ENCODE measurements at regions not wholly inside any gene's neighbourhood (a gene's known extent, or its start where the extent isn't known, plus 50 kb on each side); places are given as distances from the start of the nearest gene placed in this dataset.

DNA sequence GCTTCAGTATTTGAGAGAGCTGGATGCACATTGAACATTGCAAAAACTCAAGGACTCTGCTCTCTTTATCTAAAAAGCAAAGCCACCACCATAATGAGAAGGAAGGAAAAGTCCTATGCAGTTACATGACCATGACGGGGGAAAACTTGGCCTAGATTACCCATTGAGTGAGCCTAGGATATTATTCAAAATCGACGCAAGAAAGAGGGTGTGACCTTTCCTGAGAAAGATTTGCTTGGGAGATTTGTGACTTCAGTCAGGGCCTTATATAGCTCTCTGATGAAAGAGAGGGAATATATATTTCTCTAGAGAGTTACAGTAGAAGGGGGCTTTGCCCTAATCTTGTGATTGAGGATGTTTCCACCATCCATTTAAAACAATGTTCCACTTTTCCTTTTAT, 153.0 kb upstream of the DPYD start:
- Histone ChIP-seq H4K20me1 (ENCODE audit: insufficient read depth) (no peaks in the 10 kb centered on the region), H3K9ac (no peak overlapping the region), H3K27me3 (ENCODE audit: insufficient read depth) (no peaks in the 10 kb centered on the region), H3K9me2 (no peaks in the 10 kb centered on the region), H3K9me3 (no peaks in the 10 kb centered on the region), H3K4me2 (no peak overlapping the region), H3K27ac (ENCODE audit: low read depth in 2 of 2, low read length in 1 of 2) (no peak overlapping the region), H3F3A (replicated peaks; ENCODE audit: insufficient read depth) (no peaks in the 10 kb centered on the region), H3K79me2 (ENCODE audit: insufficient read depth) (no peaks in the 10 kb centered on the region), H3K4me1 (ENCODE audit: control insufficient read depth in 1 of 2, insufficient read depth in 2 of 2, low read depth in 1 of 2, low read length in 1 of 2) (peaks cover 0 to 7% of the 10 kb centered on the region in 2 experiments; a peak in 1 of 4 replicates), H3K4me3 (ENCODE audit: low read depth in 2 of 2, low read length in 1 of 2) (no peak overlapping the region), H3K36me3 (replicated peaks in 1 of 2; ENCODE audit: control insufficient read depth in 1 of 2, insufficient read depth in 2 of 2, low read length in 1 of 2) (peaks cover 0 to 3% of the 10 kb centered on the region in 2 experiments), H2AFZ (ENCODE audit: low read depth) (no peak overlapping the region)
- no peak for DNase-seq
- ChIA-PET POLR2A (no interaction called here), CTCF (interaction anchor here (0.7 to 1.1 kb wide), 2 partner anchors 18 to 282 kb away, joined by 3 read pairs; no protein-coding TSS in a partner anchor)
- TF ChIP-seq ELF1 (IDR thresholded peaks at IDR 0.05), result no peak
- no peak for TF ChIP-seq EZH2phosphoT487 (IDR thresholded peaks at IDR 0.05; ENCODE audit: borderline replicate concordance, low read depth)
- no peak for TF ChIP-seq MAX (IDR thresholded peaks at IDR 0.05; ENCODE audit: low read depth)
- TF ChIP-seq FOXM1 (IDR thresholded peaks at IDR 0.05; ENCODE audit: low read depth), result no peak
- no peak for TF ChIP-seq MEF2A (IDR thresholded peaks at IDR 0.05; ENCODE audit: borderline replicate concordance, low read depth)
- TF ChIP-seq FOSL2 (IDR thresholded peaks at IDR 0.05; ENCODE audit: borderline replicate concordance, low read depth), result no peak
- no peak for TF ChIP-seq SIN3A (IDR thresholded peaks at IDR 0.05; ENCODE audit: borderline replicate concordance, low read depth, low read length)
- TF ChIP-seq TCF12 (IDR thresholded peaks at IDR 0.05), result no peak
- TF ChIP-seq, protein P1, sequence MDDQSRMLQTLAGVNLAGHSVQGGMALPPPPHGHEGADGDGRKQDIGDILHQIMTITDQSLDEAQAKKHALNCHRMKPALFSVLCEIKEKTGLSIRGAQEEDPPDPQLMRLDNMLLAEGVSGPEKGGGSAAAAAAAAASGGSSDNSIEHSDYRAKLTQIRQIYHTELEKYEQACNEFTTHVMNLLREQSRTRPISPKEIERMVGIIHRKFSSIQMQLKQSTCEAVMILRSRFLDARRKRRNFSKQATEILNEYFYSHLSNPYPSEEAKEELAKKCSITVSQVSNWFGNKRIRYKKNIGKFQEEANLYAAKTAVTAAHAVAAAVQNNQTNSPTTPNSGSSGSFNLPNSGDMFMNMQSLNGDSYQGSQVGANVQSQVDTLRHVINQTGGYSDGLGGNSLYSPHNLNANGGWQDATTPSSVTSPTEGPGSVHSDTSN (IDR thresholded peaks at IDR 0.05), result no peak
- TF ChIP-seq IRF3 (IDR thresholded peaks at IDR 0.05; ENCODE audit: low read depth, low read length), result no peak
- no peak for TF ChIP-seq POLR2AphosphoS5 (IDR thresholded peaks at IDR 0.05; ENCODE audit: low read depth, low read length)
- no peak for TF ChIP-seq CHD2 (IDR thresholded peaks at IDR 0.05; ENCODE audit: low read length, partially characterized antibody)
- no peak for TF ChIP-seq RFX5 (IDR thresholded peaks at IDR 0.05; ENCODE audit: low read length)
- WGBS (ENCODE audit: low lambda C conversion rate), result 87% methylated on average over 3 of the region's 3 CpGs

DNA sequence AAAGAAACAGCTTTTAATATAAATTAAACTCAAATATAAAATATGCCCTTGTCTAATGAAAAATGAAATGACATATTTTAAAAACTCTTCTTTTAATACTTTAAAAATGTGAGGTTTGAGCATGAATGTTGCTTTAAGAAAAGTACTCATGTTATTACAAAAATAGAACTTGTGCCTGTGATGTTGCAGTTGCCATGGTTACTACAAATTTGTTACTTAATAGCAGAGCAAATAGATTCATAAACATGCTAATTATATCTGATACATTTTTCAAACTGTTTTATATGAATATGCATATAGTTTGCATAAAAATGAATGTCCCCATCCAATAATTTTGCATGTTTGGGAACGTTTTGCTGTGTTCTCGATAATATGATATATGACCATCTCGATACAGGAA, 152.3 kb upstream of the DPYD start:
- Histone ChIP-seq H3K79me2 (ENCODE audit: insufficient read depth) (no peaks in the 10 kb centered on the region), H3K4me1 (ENCODE audit: control insufficient read depth in 1 of 2, insufficient read depth in 2 of 2, low read depth in 1 of 2, low read length in 1 of 2) (peaks cover 0 to 6% of the 10 kb centered on the region in 2 experiments; a peak in 1 of 4 replicates), H3F3A (replicated peaks; ENCODE audit: insufficient read depth) (no peaks in the 10 kb centered on the region), H3K4me3 (ENCODE audit: low read depth in 2 of 2, low read length in 1 of 2) (no peak overlapping the region), H3K9ac (no peak overlapping the region), H3K27ac (ENCODE audit: low read depth in 2 of 2, low read length in 1 of 2) (no peak overlapping the region), H4K20me1 (ENCODE audit: insufficient read depth) (no peaks in the 10 kb centered on the region), H2AFZ (ENCODE audit: low read depth) (no peak overlapping the region), H3K27me3 (ENCODE audit: insufficient read depth) (no peaks in the 10 kb centered on the region), H3K9me3 (no peaks in the 10 kb centered on the region), H3K9me2 (no peaks in the 10 kb centered on the region), H3K4me2 (no peak overlapping the region), H3K36me3 (replicated peaks in 1 of 2; ENCODE audit: control insufficient read depth in 1 of 2, insufficient read depth in 2 of 2, low read length in 1 of 2) (peaks cover 0 to 3% of the 10 kb centered on the region in 2 experiments)
- CTCF ChIA-PET, result interaction anchor here (0.7 to 1.1 kb wide), 2 partner anchors 18 to 281 kb away, joined by 3 read pairs; no protein-coding TSS in a partner anchor
- POLR2A ChIA-PET, result no interaction called here
- 91% methylated on average over 3 of the region's 3 CpGs for WGBS (ENCODE audit: low lambda C conversion rate)
- DNase-seq, result no peak
- TF ChIP-seq ELF1 (IDR thresholded peaks at IDR 0.05) (no peak), FOXJ3 (CRISPR knock-in tag; IDR thresholded peaks at IDR 0.05) (no peak), SMC3 (IDR thresholded peaks at IDR 0.05; ENCODE audit: low read depth, low read length) (no peak), NFIC (IDR thresholded peaks at IDR 0.05; ENCODE audit: borderline replicate concordance) (no peak), MAX (IDR thresholded peaks at IDR 0.05; ENCODE audit: low read depth) (no peak), FOXM1 (IDR thresholded peaks at IDR 0.05; ENCODE audit: low read depth) (no peak), SIN3A (IDR thresholded peaks at IDR 0.05; ENCODE audit: borderline replicate concordance, low read depth, low read length) (no peak), RCOR1 (IDR thresholded peaks at IDR 0.05; ENCODE audit: low read length) (no peak), JUND (IDR thresholded peaks at IDR 0.05) (no peak), TCF12 (IDR thresholded peaks at IDR 0.05) (no peak), YY1 (IDR thresholded peaks at IDR 0.05; ENCODE audit: low read depth) (no peak), RXRA (IDR thresholded peaks at IDR 0.05; ENCODE audit: borderline replicate concordance, low read depth) (no peak), MEF2A (IDR thresholded peaks at IDR 0.05; ENCODE audit: borderline replicate concordance, low read depth) (no peak)
- TF ChIP-seq, protein P2, sequence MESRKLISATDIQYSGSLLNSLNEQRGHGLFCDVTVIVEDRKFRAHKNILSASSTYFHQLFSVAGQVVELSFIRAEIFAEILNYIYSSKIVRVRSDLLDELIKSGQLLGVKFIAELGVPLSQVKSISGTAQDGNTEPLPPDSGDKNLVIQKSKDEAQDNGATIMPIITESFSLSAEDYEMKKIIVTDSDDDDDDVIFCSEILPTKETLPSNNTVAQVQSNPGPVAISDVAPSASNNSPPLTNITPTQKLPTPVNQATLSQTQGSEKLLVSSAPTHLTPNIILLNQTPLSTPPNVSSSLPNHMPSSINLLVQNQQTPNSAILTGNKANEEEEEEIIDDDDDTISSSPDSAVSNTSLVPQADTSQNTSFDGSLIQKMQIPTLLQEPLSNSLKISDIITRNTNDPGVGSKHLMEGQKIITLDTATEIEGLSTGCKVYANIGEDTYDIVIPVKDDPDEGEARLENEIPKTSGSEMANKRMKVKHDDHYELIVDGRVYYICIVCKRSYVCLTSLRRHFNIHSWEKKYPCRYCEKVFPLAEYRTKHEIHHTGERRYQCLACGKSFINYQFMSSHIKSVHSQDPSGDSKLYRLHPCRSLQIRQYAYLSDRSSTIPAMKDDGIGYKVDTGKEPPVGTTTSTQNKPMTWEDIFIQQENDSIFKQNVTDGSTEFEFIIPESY (IDR thresholded peaks at IDR 0.05; ENCODE audit: borderline replicate concordance, low read depth), result no peak
- TF ChIP-seq, protein P3, sequence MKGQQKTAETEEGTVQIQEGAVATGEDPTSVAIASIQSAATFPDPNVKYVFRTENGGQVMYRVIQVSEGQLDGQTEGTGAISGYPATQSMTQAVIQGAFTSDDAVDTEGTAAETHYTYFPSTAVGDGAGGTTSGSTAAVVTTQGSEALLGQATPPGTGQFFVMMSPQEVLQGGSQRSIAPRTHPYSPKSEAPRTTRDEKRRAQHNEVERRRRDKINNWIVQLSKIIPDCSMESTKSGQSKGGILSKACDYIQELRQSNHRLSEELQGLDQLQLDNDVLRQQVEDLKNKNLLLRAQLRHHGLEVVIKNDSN (IDR thresholded peaks at IDR 0.05; ENCODE audit: borderline replicate concordance, low read depth), result no peak
